ENCODE measurements at regions not wholly inside any gene's neighbourhood (a gene's known extent, or its start where the extent isn't known, plus 50 kb on each side); places are given as distances from the start of the nearest gene placed in this dataset.

DNA sequence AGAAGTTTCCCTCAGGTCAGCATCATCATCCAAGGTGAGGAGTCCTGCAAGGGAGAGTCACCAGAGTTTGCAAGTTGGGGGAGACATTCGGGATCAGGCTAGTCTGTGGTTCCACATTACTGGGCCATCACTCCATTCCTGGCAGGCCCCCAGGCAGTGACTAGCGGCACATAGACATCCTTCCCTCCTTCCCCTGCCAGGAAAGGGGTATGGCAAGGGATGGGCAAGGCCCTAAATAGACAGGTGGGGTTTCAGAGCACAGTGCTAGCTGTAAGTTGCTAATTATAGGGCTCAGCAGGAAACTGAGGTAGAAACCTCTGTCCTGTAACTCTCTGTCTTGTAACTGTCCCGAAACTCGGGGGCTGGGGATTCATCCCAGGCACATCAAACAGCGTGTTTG lies 215.2 kb upstream of the ROPN1 start:
- no peaks in the 10 kb centered on the region for H3K9me2 ChIP-seq (replicated peaks; ENCODE audit: insufficient read depth, low read length)
- H4K20me1 ChIP-seq (ENCODE audit: low read depth, low read length): no peaks in the 10 kb centered on the region
- H3K4me3 ChIP-seq (ENCODE audit: insufficient read depth, low read length, poor library complexity, severe bottlenecking): no peak overlapping the region
- no peaks in the 10 kb centered on the region for H3F3A ChIP-seq (ENCODE audit: insufficient read depth)
- H3K27me3 ChIP-seq (ENCODE audit: low read length): no peaks in the 10 kb centered on the region
- no peak overlapping the region for H3K27ac ChIP-seq (ENCODE audit: low read depth, low read length)
- no peaks in the 10 kb centered on the region for H3K9me3 ChIP-seq (ENCODE audit: insufficient read depth, low read length)
- H3K9ac ChIP-seq (ENCODE audit: low read length): no peak overlapping the region
- TF ChIP-seq, protein P1, sequence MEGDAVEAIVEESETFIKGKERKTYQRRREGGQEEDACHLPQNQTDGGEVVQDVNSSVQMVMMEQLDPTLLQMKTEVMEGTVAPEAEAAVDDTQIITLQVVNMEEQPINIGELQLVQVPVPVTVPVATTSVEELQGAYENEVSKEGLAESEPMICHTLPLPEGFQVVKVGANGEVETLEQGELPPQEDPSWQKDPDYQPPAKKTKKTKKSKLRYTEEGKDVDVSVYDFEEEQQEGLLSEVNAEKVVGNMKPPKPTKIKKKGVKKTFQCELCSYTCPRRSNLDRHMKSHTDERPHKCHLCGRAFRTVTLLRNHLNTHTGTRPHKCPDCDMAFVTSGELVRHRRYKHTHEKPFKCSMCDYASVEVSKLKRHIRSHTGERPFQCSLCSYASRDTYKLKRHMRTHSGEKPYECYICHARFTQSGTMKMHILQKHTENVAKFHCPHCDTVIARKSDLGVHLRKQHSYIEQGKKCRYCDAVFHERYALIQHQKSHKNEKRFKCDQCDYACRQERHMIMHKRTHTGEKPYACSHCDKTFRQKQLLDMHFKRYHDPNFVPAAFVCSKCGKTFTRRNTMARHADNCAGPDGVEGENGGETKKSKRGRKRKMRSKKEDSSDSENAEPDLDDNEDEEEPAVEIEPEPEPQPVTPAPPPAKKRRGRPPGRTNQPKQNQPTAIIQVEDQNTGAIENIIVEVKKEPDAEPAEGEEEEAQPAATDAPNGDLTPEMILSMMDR (IDR thresholded peaks at IDR 0.05; ENCODE audit: insufficient read depth, low read length, poor library complexity, severe bottlenecking): no peak
- TF ChIP-seq EZH2phosphoT487 (conservative IDR thresholded peaks at IDR 0.05; ENCODE audit: low read length): no peak
- H3K4me2 ChIP-seq (ENCODE audit: low read depth, low read length, poor library complexity, severe bottlenecking): no peak overlapping the region
- H2AFZ ChIP-seq (ENCODE audit: low read depth, low read length, severe bottlenecking): no peak overlapping the region
- no peaks in the 10 kb centered on the region for H3K36me3 ChIP-seq (ENCODE audit: low read length)
- H3K79me2 ChIP-seq (ENCODE audit: insufficient read depth, low read length): no peaks in the 10 kb centered on the region

DNA sequence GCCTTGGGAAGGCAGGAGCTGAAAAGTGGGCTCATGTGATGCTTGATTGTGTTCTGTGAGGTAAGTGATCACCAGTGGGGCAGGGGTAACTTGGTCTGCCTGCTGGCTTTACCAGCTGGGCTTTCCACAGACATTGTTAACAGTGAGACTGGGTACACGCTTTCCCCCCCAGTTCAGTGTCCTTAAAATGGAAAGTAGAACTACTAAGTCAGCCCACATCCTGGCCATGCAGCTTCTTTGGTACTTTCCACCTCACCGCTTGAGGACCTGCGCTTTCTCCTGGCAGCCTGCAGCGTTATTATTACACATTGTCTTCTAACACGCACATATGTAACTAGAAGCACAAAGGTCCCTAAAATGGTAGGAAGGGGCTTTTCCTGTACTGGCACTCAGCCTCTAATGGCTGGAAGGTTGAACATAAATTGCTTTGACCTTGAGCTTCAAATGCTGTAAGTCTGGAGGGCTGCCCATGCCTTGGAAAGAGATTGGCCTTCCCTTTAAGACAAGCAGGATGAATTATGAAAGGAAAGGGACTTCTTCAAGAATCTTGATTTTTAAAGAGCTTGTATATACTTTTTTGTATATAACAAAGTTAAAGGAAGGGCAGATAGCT lies 216.1 kb upstream of the ROPN1 start:
- H4K20me1 ChIP-seq (ENCODE audit: low read depth, low read length): no peaks in the 10 kb centered on the region; the same call in 1 of the 2 replicates
- H3K4me2 ChIP-seq (ENCODE audit: low read depth, low read length, poor library complexity, severe bottlenecking): no peak overlapping the region
- H3K27me3 ChIP-seq (ENCODE audit: low read length): no peaks in the 10 kb centered on the region

DNA sequence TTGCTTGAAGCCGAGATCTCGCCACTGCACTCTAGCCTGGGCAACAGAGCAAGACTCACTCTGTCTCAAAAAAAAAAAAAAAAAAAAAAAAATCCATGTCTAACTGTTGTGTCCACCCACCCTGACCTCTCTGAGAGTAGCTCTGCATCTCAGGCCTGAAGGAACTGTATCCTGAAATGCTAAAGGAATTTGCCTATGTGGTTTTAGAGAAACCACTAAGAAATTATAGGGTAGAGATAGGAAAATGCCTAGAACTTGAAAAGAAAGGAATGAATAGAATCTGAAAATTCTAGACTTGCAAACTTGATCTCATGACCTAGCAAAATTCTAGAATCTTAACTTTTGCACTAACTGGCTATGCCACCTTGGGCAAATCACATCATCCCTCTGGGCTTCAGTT lies 217.5 kb upstream of the ROPN1 start:
- TF ChIP-seq EZH2phosphoT487 (conservative IDR thresholded peaks at IDR 0.05; ENCODE audit: low read length): no peak
- TF ChIP-seq, protein P1 (IDR thresholded peaks at IDR 0.05; ENCODE audit: insufficient read depth, low read length, poor library complexity, severe bottlenecking): no peak
- no peaks in the 10 kb centered on the region for H3K79me2 ChIP-seq (ENCODE audit: insufficient read depth, low read length)
- H3K9me3 ChIP-seq (ENCODE audit: insufficient read depth, low read length): no peaks in the 10 kb centered on the region

More for the DNA sequence above, 216.1 kb upstream of the ROPN1 start:
- Histone ChIP-seq H3F3A (ENCODE audit: insufficient read depth) (no peaks in the 10 kb centered on the region), H3K4me3 (ENCODE audit: insufficient read depth, low read length, poor library complexity, severe bottlenecking) (no peak overlapping the region), H3K9ac (ENCODE audit: low read length) (no peak overlapping the region), H2AFZ (ENCODE audit: low read depth, low read length, severe bottlenecking) (no peak overlapping the region), H3K36me3 (ENCODE audit: low read length) (no peaks in the 10 kb centered on the region), H3K9me2 (replicated peaks; ENCODE audit: insufficient read depth, low read length) (no peaks in the 10 kb centered on the region), H3K79me2 (ENCODE audit: insufficient read depth, low read length) (no peaks in the 10 kb centered on the region), H3K27ac (ENCODE audit: low read depth, low read length) (no peak overlapping the region), H3K9me3 (ENCODE audit: insufficient read depth, low read length) (no peaks in the 10 kb centered on the region)
- TF ChIP-seq, protein P1 (IDR thresholded peaks at IDR 0.05; ENCODE audit: insufficient read depth, low read length, poor library complexity, severe bottlenecking): no peak
- no peak for TF ChIP-seq EZH2phosphoT487 (conservative IDR thresholded peaks at IDR 0.05; ENCODE audit: low read length)

More for the DNA sequence above, 217.5 kb upstream of the ROPN1 start:
- H4K20me1 ChIP-seq (ENCODE audit: low read depth, low read length): no peaks in the 10 kb centered on the region; the same call in 1 of the 2 replicates
- H3F3A ChIP-seq (ENCODE audit: insufficient read depth): no peaks in the 10 kb centered on the region
- H3K4me3 ChIP-seq (ENCODE audit: insufficient read depth, low read length, poor library complexity, severe bottlenecking): no peak overlapping the region
- H3K27me3 ChIP-seq (ENCODE audit: low read length): no peaks in the 10 kb centered on the region
- H2AFZ ChIP-seq (ENCODE audit: low read depth, low read length, severe bottlenecking): no peak overlapping the region
- no peaks in the 10 kb centered on the region for H3K9me2 ChIP-seq (replicated peaks; ENCODE audit: insufficient read depth, low read length)
- no peaks in the 10 kb centered on the region for H3K36me3 ChIP-seq (ENCODE audit: low read length)
- no peak overlapping the region for H3K27ac ChIP-seq (ENCODE audit: low read depth, low read length)
- H3K4me2 ChIP-seq (ENCODE audit: low read depth, low read length, poor library complexity, severe bottlenecking): no peak overlapping the region
- H3K9ac ChIP-seq (ENCODE audit: low read length): no peak overlapping the region

Data from SU-DHL-6 (cell line).